Left lung (tissue), 4 donors: ENCODE measurements at regions not wholly inside any gene's neighbourhood (a gene's known extent, or its start where the extent isn't known, plus 50 kb on each side); places are given as distances from the start of the nearest gene placed in this dataset.

Source experiments
- ATAC-seq: fragments of 200-7000 bp; cut with Tn5 transposase; one replicate; pipeline ENCODE4 v1.9.1; 2020; ENCODE audit warnings: moderate library complexity
- DNase-seq, 4 donors: peaks; one replicate each; pipeline ENCODE4 v3.0.0-alpha.2; 2013 to 2020
- H3K27ac ChIP-seq, 2 donors: fragments of 200-600 bp; sonication (generic) in 1 of 2; one replicate each; pipeline versions ENCODE4 v1.5.0 to v1.8.0; 2020 to 2021
- H3K27me3 ChIP-seq, 2 donors: fragments of 200-600 bp; sonication (generic) in 1 of 2; one replicate each; pipeline versions ENCODE4 v1.5.0 to v1.8.0; 2020 to 2021
- H3K36me3 ChIP-seq, 2 donors: fragments of 200-600 bp; sonication (generic) in 1 of 2; one replicate each; pipeline versions ENCODE4 v1.5.0 to v1.8.0; 2020 to 2021
- H3K4me1 ChIP-seq, 2 donors: fragments of 200-600 bp; one replicate each; pipeline ENCODE4 v1.8.0; 2021
- H3K4me3 ChIP-seq, 2 donors: fragments of 200-600 bp; sonication (generic) in 1 of 2; one replicate each; pipeline versions ENCODE4 v1.5.0 to v1.8.0; 2020 to 2021; ENCODE audit warnings: mild to moderate bottlenecking in 1 of 2
- H3K9me3 ChIP-seq, 2 donors: fragments of 200-600 bp; sonication (generic) in 1 of 2; one replicate each; pipeline versions ENCODE4 v1.5.0 to v1.8.0; 2020 to 2021
- CTCF ChIP-seq, 2 donors: fragments of 200-600 bp; sonication (generic) in 1 of 2; IDR thresholded peaks; one replicate each; pipeline versions ENCODE4 v1.5.0 to v1.8.0; 2021; ENCODE audit warnings: antibody characterized with exemption in 2 of 2
- intact Hi-C, 2 donors: fragments of 100-400 bp; cut with DNase I; formaldehyde crosslinking; loops; one replicate each; pipeline versions ENCODE4 v1.11.2 to v1.14.2; 2022
- donor health status: DM: no; HTN: yes; CAD: no.
- donor health status: DM: no; HTN: no; CAD: no.

GRCh38 chr21:35974775-35975174 lies 85.6 kb downstream of the SETD4 start:
- DNase-seq (no peak), ATAC-seq (no peak)
- Histone ChIP-seq H3K4me1 (no peaks in the 10 kb centered on the region), H3K27me3 (no peaks in the 10 kb centered on the region), H3K36me3 (no peaks in the 10 kb centered on the region), H3K4me3 (no peak overlapping the region), H3K9me3 (peaks cover 0 to 2% of the 10 kb centered on the region in 2 donors), H3K27ac (no peak overlapping the region)
- intact Hi-C loops, result no loop called here
- TF ChIP-seq CTCF (IDR thresholded peaks at IDR 0.05), result no peak

- DNase-seq (no peak), ATAC-seq (no peak)
- TF ChIP-seq CTCF (IDR thresholded peaks at IDR 0.05), result no peak
- Histone ChIP-seq H3K27ac (no peak overlapping the region), H3K36me3 (no peaks in the 10 kb centered on the region), H3K4me3 (no peak overlapping the region), H3K27me3 (no peaks in the 10 kb centered on the region), H3K4me1 (no peaks in the 10 kb centered on the region), H3K9me3 (no peaks in the 10 kb centered on the region)
- intact Hi-C loops, result no loop called here
Observed at GRCh38 chr21:35971824-35972223, 88.5 kb downstream of the SETD4 start.

GRCh38 chr21:35969281-35969680 lies 91.0 kb downstream of the SETD4 start:
- H3K27ac ChIP-seq, result no peak overlapping the region
- H3K27me3 ChIP-seq, result no peaks in the 10 kb centered on the region
- intact Hi-C loops, result no loop called here
- H3K9me3 ChIP-seq, result no peaks in the 10 kb centered on the region
- no peaks in the 10 kb centered on the region for H3K4me1 ChIP-seq
- H3K4me3 ChIP-seq, result no peak overlapping the region
- DNase-seq (no peak), ATAC-seq (no peak)
- no peak for TF ChIP-seq CTCF (IDR thresholded peaks at IDR 0.05)
- H3K36me3 ChIP-seq, result no peaks in the 10 kb centered on the region

- Histone ChIP-seq H3K4me1 (no peaks in the 10 kb centered on the region), H3K36me3 (no peaks in the 10 kb centered on the region), H3K27ac (no peak overlapping the region), H3K27me3 (no peaks in the 10 kb centered on the region), H3K4me3 (no peak overlapping the region), H3K9me3 (no peaks in the 10 kb centered on the region)
- ATAC-seq (no peak), DNase-seq (no peak)
- TF ChIP-seq CTCF (IDR thresholded peaks at IDR 0.05), result no peak
- intact Hi-C loops, result no loop called here
Observed at GRCh38 chr21:35968564-35968963, 91.8 kb downstream of the SETD4 start.

- ATAC-seq (no peak), DNase-seq (no peak)
- Histone ChIP-seq H3K4me3 (no peak overlapping the region), H3K36me3 (no peaks in the 10 kb centered on the region), H3K9me3 (no peaks in the 10 kb centered on the region), H3K27ac (no peak overlapping the region), H3K4me1 (no peaks in the 10 kb centered on the region), H3K27me3 (no peaks in the 10 kb centered on the region)
- intact Hi-C loops, result no loop called here
- no peak for TF ChIP-seq CTCF (IDR thresholded peaks at IDR 0.05)
Observed at GRCh38 chr21:35965699-35966098, 94.6 kb downstream of the SETD4 start.
